Astrocyte (in vitro differentiated cells and primary cell): ENCODE measurements at regions not wholly inside any gene's neighbourhood (a gene's known extent, or its start where the extent isn't known, plus 50 kb on each side); places are given as distances from the start of the nearest gene placed in this dataset.

Experiments used
- DNase-seq: peaks from one replicate; pipeline ENCODE4 v3.0.0-alpha.2; 2010; ENCODE audit warnings: low read depth
- FAIRE-seq: peaks from 2 replicates; lab custom pipeline; 2011; peaks lifted over from hg19 to GRCh38; lab: Jason Lieb, UNC
- H2AFZ ChIP-seq: 2 replicates; pipeline ENCODE4 v1.6.0; 2012; ENCODE audit warnings: low read depth, low read length, inconsistent platforms
- H3K27ac ChIP-seq: 2 replicates; pipeline ENCODE4 v1.5.1; 2011; ENCODE audit warnings: low read depth, low read length, inconsistent platforms
- H3K27me3 ChIP-seq: 2 replicates; pipeline ENCODE4 v1.6.0; 2011; ENCODE audit warnings: low read length, inconsistent platforms; ENCODE audit not compliant: insufficient read depth
- H3K36me3 ChIP-seq: 2 replicates; pipeline ENCODE4 v1.5.1; 2011; ENCODE audit warnings: low read length, inconsistent platforms; ENCODE audit not compliant: insufficient read depth
- H3K4me1 ChIP-seq: 2 replicates; pipeline ENCODE4 v1.5.1; 2011; ENCODE audit warnings: low read length, inconsistent platforms; ENCODE audit not compliant: insufficient read depth
- H3K4me2 ChIP-seq: 2 replicates; pipeline ENCODE4 v1.6.0; 2012; ENCODE audit warnings: low read length, inconsistent platforms
- H3K4me3 ChIP-seq: 2 replicates; pipeline ENCODE4 v1.5.1; 2011; ENCODE audit warnings: low read depth, mild to moderate bottlenecking, low read length, inconsistent platforms; ENCODE audit not compliant: insufficient read depth
- H3K79me2 ChIP-seq: 2 replicates; pipeline ENCODE4 v1.6.0; 2012; ENCODE audit warnings: mild to moderate bottlenecking, low read length, inconsistent platforms; ENCODE audit not compliant: insufficient read depth
- H3K9ac ChIP-seq: 2 replicates; pipeline ENCODE4 v1.6.0; 2012; ENCODE audit warnings: mild to moderate bottlenecking, low read length, inconsistent platforms
- H3K9me3 ChIP-seq: 2 replicates; pipeline ENCODE4 v1.5.1; 2012; ENCODE audit warnings: low read depth, mild to moderate bottlenecking, low read length, inconsistent platforms; ENCODE audit not compliant: insufficient read depth
- H4K20me1 ChIP-seq: 2 replicates; pipeline ENCODE4 v1.6.0; 2012; ENCODE audit warnings: low read length, inconsistent platforms; ENCODE audit not compliant: insufficient read depth
- H3K27ac Mint-ChIP-seq: one replicate; pipeline ENCODE4 v1.8.0; 2021; ENCODE audit warnings: mild to moderate bottlenecking, mixed read lengths; ENCODE audit not compliant: unreplicated experiment
- H3K27me3 Mint-ChIP-seq: one replicate; pipeline ENCODE4 v1.8.0; 2021; ENCODE audit warnings: low read depth, mixed read lengths; ENCODE audit not compliant: unreplicated experiment
- H3K36me3 Mint-ChIP-seq: one replicate; pipeline ENCODE4 v1.8.0; 2021; ENCODE audit warnings: low read depth, mixed read lengths; ENCODE audit not compliant: unreplicated experiment
- H3K4me1 Mint-ChIP-seq: one replicate; pipeline ENCODE4 v1.8.0; 2021; ENCODE audit warnings: low read depth, mixed read lengths; ENCODE audit not compliant: unreplicated experiment
- H3K4me3 Mint-ChIP-seq: one replicate; pipeline ENCODE4 v1.8.0; 2021; ENCODE audit warnings: mild to moderate bottlenecking, moderate library complexity, mixed read lengths; ENCODE audit not compliant: unreplicated experiment
- H3K9me3 Mint-ChIP-seq: one replicate; pipeline ENCODE4 v1.8.0; 2021; ENCODE audit warnings: mild to moderate bottlenecking, mixed read lengths; ENCODE audit not compliant: unreplicated experiment
- EZH2 ChIP-seq: IDR thresholded peaks from 2 replicates; pipeline ENCODE4 v1.6.1; 2012; ENCODE audit warnings: mild to moderate bottlenecking, low read length, inconsistent platforms; ENCODE audit not compliant: insufficient read depth
- TF ChIP-seq, protein P1 (sequence below): IDR thresholded peaks from 2 replicates; pipeline ENCODE4 v1.5.1; 2011; ENCODE audit warnings: low read depth, mild to moderate bottlenecking, inconsistent platforms, low read length, moderate library complexity; ENCODE audit not compliant: insufficient read depth

DNA sequence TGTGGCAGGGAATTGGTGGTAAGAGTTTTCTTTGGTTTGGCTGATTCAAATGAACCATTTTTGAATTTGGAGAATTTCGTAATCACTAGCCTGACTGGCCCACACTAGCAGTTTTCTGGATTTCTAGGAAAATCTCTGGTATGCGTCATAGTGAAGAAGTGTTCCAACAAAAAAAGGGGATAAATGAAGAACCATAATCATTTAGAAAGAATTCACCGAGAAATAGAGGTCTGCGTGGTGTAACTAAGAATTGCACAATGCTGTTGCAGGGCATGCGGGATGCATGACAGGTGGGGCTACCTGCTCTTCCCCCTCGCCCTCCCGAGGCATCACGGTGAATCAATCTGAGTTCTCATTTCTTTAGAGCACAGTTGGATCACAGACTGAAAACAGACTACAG lies 232.3 kb upstream of the PAPPA start:
- no peak for FAIRE-seq
- no peak overlapping the region for H3K27ac ChIP-seq

GRCh38 chr9:115922444-115922843 lies 231.1 kb upstream of the PAPPA start:
- TF ChIP-seq, protein P1, sequence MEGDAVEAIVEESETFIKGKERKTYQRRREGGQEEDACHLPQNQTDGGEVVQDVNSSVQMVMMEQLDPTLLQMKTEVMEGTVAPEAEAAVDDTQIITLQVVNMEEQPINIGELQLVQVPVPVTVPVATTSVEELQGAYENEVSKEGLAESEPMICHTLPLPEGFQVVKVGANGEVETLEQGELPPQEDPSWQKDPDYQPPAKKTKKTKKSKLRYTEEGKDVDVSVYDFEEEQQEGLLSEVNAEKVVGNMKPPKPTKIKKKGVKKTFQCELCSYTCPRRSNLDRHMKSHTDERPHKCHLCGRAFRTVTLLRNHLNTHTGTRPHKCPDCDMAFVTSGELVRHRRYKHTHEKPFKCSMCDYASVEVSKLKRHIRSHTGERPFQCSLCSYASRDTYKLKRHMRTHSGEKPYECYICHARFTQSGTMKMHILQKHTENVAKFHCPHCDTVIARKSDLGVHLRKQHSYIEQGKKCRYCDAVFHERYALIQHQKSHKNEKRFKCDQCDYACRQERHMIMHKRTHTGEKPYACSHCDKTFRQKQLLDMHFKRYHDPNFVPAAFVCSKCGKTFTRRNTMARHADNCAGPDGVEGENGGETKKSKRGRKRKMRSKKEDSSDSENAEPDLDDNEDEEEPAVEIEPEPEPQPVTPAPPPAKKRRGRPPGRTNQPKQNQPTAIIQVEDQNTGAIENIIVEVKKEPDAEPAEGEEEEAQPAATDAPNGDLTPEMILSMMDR = no peak
- no peak for TF ChIP-seq EZH2
- Mint-ChIP-seq H3K4me3 (no peak overlapping the region), H3K27ac (no peak overlapping the region), H3K9me3 (peaks cover 6% of the 10 kb centered on the region), H3K27me3 (no peaks in the 10 kb centered on the region), H3K36me3 (peaks cover 2% of the 10 kb centered on the region), H3K4me1 (no peaks in the 10 kb centered on the region)
- FAIRE-seq (peak; percentile 26), DNase-seq (no peak)
- no peaks in the 10 kb centered on the region for H3K9me3 ChIP-seq
- H3K4me3 ChIP-seq = no peak overlapping the region
- no peak overlapping the region for H3K4me2 ChIP-seq
- no peak overlapping the region for H2AFZ ChIP-seq
- H3K4me1 ChIP-seq = peaks cover 5% of the 10 kb centered on the region
- H3K36me3 ChIP-seq = no peaks in the 10 kb centered on the region
- H3K27me3 ChIP-seq = no peaks in the 10 kb centered on the region
- no peak overlapping the region for H3K27ac ChIP-seq
- H4K20me1 ChIP-seq = no peaks in the 10 kb centered on the region
- no peaks in the 10 kb centered on the region for H3K79me2 ChIP-seq
- H3K9ac ChIP-seq = no peak overlapping the region

More for the DNA sequence above, 232.3 kb upstream of the PAPPA start:
- TF ChIP-seq EZH2 = no peak
- TF ChIP-seq, protein P1 = no peak
- Histone ChIP-seq H3K4me3 (no peak overlapping the region), H4K20me1 (no peaks in the 10 kb centered on the region), H3K9ac (no peak overlapping the region), H2AFZ (no peak overlapping the region), H3K4me2 (no peak overlapping the region), H3K9me3 (no peaks in the 10 kb centered on the region), H3K79me2 (no peaks in the 10 kb centered on the region), H3K27me3 (no peaks in the 10 kb centered on the region), H3K4me1 (peaks cover 5% of the 10 kb centered on the region), H3K36me3 (no peaks in the 10 kb centered on the region)
- H3K27ac Mint-ChIP-seq = no peak overlapping the region
- H3K9me3 Mint-ChIP-seq = peaks cover 3% of the 10 kb centered on the region
- peak; percentile 68 for DNase-seq
- no peak overlapping the region for H3K4me3 Mint-ChIP-seq
- no peaks in the 10 kb centered on the region for H3K36me3 Mint-ChIP-seq
- H3K27me3 Mint-ChIP-seq = peaks cover 3% of the 10 kb centered on the region
- no peaks in the 10 kb centered on the region for H3K4me1 Mint-ChIP-seq

DNA sequence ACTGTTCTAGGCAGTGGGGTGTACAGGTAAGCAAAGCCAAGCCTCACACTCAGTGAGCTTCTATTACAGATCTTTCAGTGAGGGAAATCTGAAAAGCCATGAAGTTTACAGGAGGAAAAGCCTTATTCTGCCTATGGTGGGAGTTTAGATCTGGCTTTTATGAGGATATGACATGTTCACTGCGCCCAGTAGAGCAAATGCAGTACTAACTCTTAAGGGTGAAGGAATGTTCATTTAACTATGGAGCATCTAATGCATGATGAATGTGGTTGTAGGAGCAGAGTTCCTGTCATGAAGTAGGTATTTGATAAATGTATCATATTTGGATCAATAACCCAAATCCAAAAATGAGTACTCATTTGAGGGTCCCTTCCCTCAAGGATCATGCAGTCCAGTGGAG lies 230.2 kb upstream of the PAPPA start:
- FAIRE-seq (no peak), DNase-seq (no peak)
- Histone ChIP-seq H3K4me3 (no peak overlapping the region), H3K9ac (no peak overlapping the region), H4K20me1 (no peaks in the 10 kb centered on the region), H3K79me2 (no peaks in the 10 kb centered on the region), H3K27ac (peak overlapping the region; percentile 1), H2AFZ (no peak overlapping the region), H3K4me1 (peaks cover 5% of the 10 kb centered on the region), H3K36me3 (no peaks in the 10 kb centered on the region), H3K9me3 (no peaks in the 10 kb centered on the region), H3K27me3 (no peaks in the 10 kb centered on the region), H3K4me2 (peak overlapping the region; percentile 33)
- TF ChIP-seq EZH2 = no peak
- TF ChIP-seq, protein P1 = no peak
- Mint-ChIP-seq H3K9me3 (peaks cover 6% of the 10 kb centered on the region), H3K4me1 (no peaks in the 10 kb centered on the region), H3K4me3 (no peak overlapping the region), H3K36me3 (peaks cover 2% of the 10 kb centered on the region), H3K27me3 (no peaks in the 10 kb centered on the region), H3K27ac (no peak overlapping the region)
